ENCODE measurements at regions not wholly inside any gene's neighbourhood (a gene's known extent, or its start where the extent isn't known, plus 50 kb on each side); places are given as distances from the start of the nearest gene placed in this dataset.
"Not testable (repeated sequence)": the region's sequence is repeated elsewhere in the genome, so short reads cannot be mapped to it uniquely, and the experiment has no call there.

GRCh38 chr1:81511281-81511680 lies 289.5 kb upstream of the ADGRL2 start:
- CTCF ChIA-PET, result no interaction called here
- no peak for ATAC-seq (ENCODE audit: low read depth)

GRCh38 chr1:81510701-81511100 lies 290.0 kb upstream of the ADGRL2 start:
- H3K4me3 Mint-ChIP-seq, result no peak overlapping the region
- CTCF ChIA-PET, result no interaction called here
- ATAC-seq (ENCODE audit: low read depth), result no peak
- intact Hi-C loops (cut with micrococcal nuclease), result no loop called here
- H3K27ac Mint-ChIP-seq, result no peak overlapping the region
- peaks cover 4% of the 10 kb centered on the region for H3K4me1 Mint-ChIP-seq
- no peak for DNase-seq
- H3K27me3 Mint-ChIP-seq, result no peaks in the 10 kb centered on the region
- H3K9me3 Mint-ChIP-seq, result no peaks in the 10 kb centered on the region
- H3K36me3 Mint-ChIP-seq (ENCODE audit: low read depth), result no peaks in the 10 kb centered on the region
- no peak for TF ChIP-seq CTCF (IDR thresholded peaks at IDR 0.05)
- POLR2A ChIA-PET, result no interaction called here

More at GRCh38 chr1:81511281-81511680, 289.5 kb upstream of the ADGRL2 start:
- no peak for TF ChIP-seq CTCF (IDR thresholded peaks at IDR 0.05)
- Mint-ChIP-seq H3K27me3 (no peaks in the 10 kb centered on the region), H3K9me3 (no peaks in the 10 kb centered on the region), H3K36me3 (ENCODE audit: low read depth) (no peaks in the 10 kb centered on the region), H3K4me1 (no peaks in the 10 kb centered on the region), H3K27ac (no peak overlapping the region), H3K4me3 (no peak overlapping the region)
- intact Hi-C loops (cut with micrococcal nuclease), result no loop called here
- no peak for DNase-seq
- POLR2A ChIA-PET, result no interaction called here

- Mint-ChIP-seq H3K27ac (no peak overlapping the region), H3K27me3 (no peaks in the 10 kb centered on the region), H3K4me1 (peaks cover 5% of the 10 kb centered on the region), H3K36me3 (ENCODE audit: low read depth) (no peaks in the 10 kb centered on the region), H3K9me3 (no peaks in the 10 kb centered on the region), H3K4me3 (no peak overlapping the region)
- POLR2A ChIA-PET, result no interaction called here
- CTCF ChIA-PET, result no interaction called here
- DNase-seq, result no peak
- ATAC-seq (ENCODE audit: low read depth), result no peak
- intact Hi-C loops (cut with micrococcal nuclease), result no loop called here
- TF ChIP-seq CTCF (IDR thresholded peaks at IDR 0.05), result no peak
These were observed 291.1 kb upstream of the ADGRL2 start for GRCh38 chr1:81509594-81509993.

- no peak for ATAC-seq (ENCODE audit: low read depth)
- POLR2A ChIA-PET, result no interaction called here
- Mint-ChIP-seq H3K27me3 (no peaks in the 10 kb centered on the region), H3K4me3 (no peak overlapping the region), H3K9me3 (no peaks in the 10 kb centered on the region), H3K36me3 (ENCODE audit: low read depth) (no peaks in the 10 kb centered on the region), H3K4me1 (peaks cover 5% of the 10 kb centered on the region), H3K27ac (no peak overlapping the region)
- CTCF ChIA-PET, result no interaction called here
- DNase-seq, result no peak
- intact Hi-C loops (cut with micrococcal nuclease), result no loop called here
- TF ChIP-seq CTCF (IDR thresholded peaks at IDR 0.05), result no peak
These were observed 294.0 kb upstream of the ADGRL2 start for GRCh38 chr1:81506699-81507098.

GRCh38 chr1:81505831-81506230 lies 294.9 kb upstream of the ADGRL2 start:
- Mint-ChIP-seq H3K9me3 (no peaks in the 10 kb centered on the region), H3K4me3 (no peak overlapping the region), H3K27me3 (no peaks in the 10 kb centered on the region), H3K27ac (no peak overlapping the region), H3K4me1 (peaks cover 5% of the 10 kb centered on the region), H3K36me3 (ENCODE audit: low read depth) (no peaks in the 10 kb centered on the region)
- DNase-seq, result no peak
- ChIA-PET POLR2A (no interaction called here), CTCF (no interaction called here)
- peak; percentile 28 for ATAC-seq (ENCODE audit: low read depth)
- intact Hi-C loops (cut with micrococcal nuclease), result no loop called here
- TF ChIP-seq CTCF (IDR thresholded peaks at IDR 0.05), result no peak

- intact Hi-C loops (cut with micrococcal nuclease); H3K27me3 Mint-ChIP-seq; ATAC-seq (ENCODE audit: low read depth); CTCF ChIA-PET; H3K4me1 Mint-ChIP-seq; DNase-seq; H3K4me3 Mint-ChIP-seq; H3K9me3 Mint-ChIP-seq; POLR2A ChIA-PET; H3K27ac Mint-ChIP-seq; H3K36me3 Mint-ChIP-seq (ENCODE audit: low read depth): not testable (repeated sequence)
These were observed 295.9 kb upstream of the ADGRL2 start for GRCh38 chr1:81504820-81505219.

GRCh38 chr1:81502705-81503104 lies 298.0 kb upstream of the ADGRL2 start:
- H3K27ac Mint-ChIP-seq; H3K36me3 Mint-ChIP-seq (ENCODE audit: low read depth); ATAC-seq (ENCODE audit: low read depth); intact Hi-C loops (cut with micrococcal nuclease); CTCF ChIA-PET; H3K4me1 Mint-ChIP-seq; H3K27me3 Mint-ChIP-seq; POLR2A ChIA-PET; H3K9me3 Mint-ChIP-seq; H3K4me3 Mint-ChIP-seq; DNase-seq: not testable (repeated sequence)

GRCh38 chr1:81501485-81501884 lies 299.2 kb upstream of the ADGRL2 start:
- ATAC-seq (ENCODE audit: low read depth); H3K27ac Mint-ChIP-seq; DNase-seq; H3K9me3 Mint-ChIP-seq; H3K36me3 Mint-ChIP-seq (ENCODE audit: low read depth); H3K4me3 Mint-ChIP-seq; POLR2A ChIA-PET; H3K4me1 Mint-ChIP-seq; H3K27me3 Mint-ChIP-seq; CTCF ChIA-PET; intact Hi-C loops (cut with micrococcal nuclease): not testable (repeated sequence)
